ENCODE measurements at regions not wholly inside any gene's neighbourhood (a gene's known extent, or its start where the extent isn't known, plus 50 kb on each side); places are given as distances from the start of the nearest gene placed in this dataset.

- TF ChIP-seq, protein P1, sequence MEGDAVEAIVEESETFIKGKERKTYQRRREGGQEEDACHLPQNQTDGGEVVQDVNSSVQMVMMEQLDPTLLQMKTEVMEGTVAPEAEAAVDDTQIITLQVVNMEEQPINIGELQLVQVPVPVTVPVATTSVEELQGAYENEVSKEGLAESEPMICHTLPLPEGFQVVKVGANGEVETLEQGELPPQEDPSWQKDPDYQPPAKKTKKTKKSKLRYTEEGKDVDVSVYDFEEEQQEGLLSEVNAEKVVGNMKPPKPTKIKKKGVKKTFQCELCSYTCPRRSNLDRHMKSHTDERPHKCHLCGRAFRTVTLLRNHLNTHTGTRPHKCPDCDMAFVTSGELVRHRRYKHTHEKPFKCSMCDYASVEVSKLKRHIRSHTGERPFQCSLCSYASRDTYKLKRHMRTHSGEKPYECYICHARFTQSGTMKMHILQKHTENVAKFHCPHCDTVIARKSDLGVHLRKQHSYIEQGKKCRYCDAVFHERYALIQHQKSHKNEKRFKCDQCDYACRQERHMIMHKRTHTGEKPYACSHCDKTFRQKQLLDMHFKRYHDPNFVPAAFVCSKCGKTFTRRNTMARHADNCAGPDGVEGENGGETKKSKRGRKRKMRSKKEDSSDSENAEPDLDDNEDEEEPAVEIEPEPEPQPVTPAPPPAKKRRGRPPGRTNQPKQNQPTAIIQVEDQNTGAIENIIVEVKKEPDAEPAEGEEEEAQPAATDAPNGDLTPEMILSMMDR (IDR thresholded peaks at IDR 0.05), result no peak
- TF ChIP-seq POLR2A (IDR thresholded peaks at IDR 0.05) (no peak), POLR2AphosphoS5 (IDR thresholded peaks at IDR 0.05; ENCODE audit: insufficient read depth in 1 of 2, low read depth in 1 of 2) (no peak)
These were observed 364.7 kb downstream of the FSIP2 start for GRCh38 chr2:186103276-186103675.

All from vagina (tissue), 2 donors.